Aorta (tissue), 5 donors: ENCODE measurements at regions not wholly inside any gene's neighbourhood (a gene's known extent, or its start where the extent isn't known, plus 50 kb on each side); places are given as distances from the start of the nearest gene placed in this dataset.

Experiments used
- ATAC-seq: fragments of 200-7000 bp; cut with Tn5 transposase; one replicate; pipeline ENCODE4 v1.9.1; 2022; ENCODE audit warnings: moderate library complexity; ENCODE audit not compliant: low FRiP score
- DNase-seq, 2 donors: peaks; one replicate each; pipeline ENCODE4 v3.0.0-alpha.2; 2020
- H3K27ac ChIP-seq, 2 donors: one replicate each; pipeline ENCODE4 v1.5.1; 2013; ENCODE audit warnings: low read length in 2 of 2, mild to moderate bottlenecking in 2 of 2, moderate library complexity in 2 of 2, control low read depth in 1 of 2, inconsistent platforms in 1 of 2, low read depth in 1 of 2
- H3K27me3 ChIP-seq, 2 donors: one replicate each; pipeline ENCODE4 v1.6.1; 2013; ENCODE audit warnings: control low read depth in 1 of 2, low read length in 1 of 2, mild to moderate bottlenecking in 1 of 2, moderate library complexity in 1 of 2; ENCODE audit not compliant: insufficient read depth in 2 of 2, control insufficient read depth in 1 of 2
- H3K36me3 ChIP-seq, 2 donors: one replicate each; pipeline ENCODE4 v1.6.1; 2013; ENCODE audit warnings: control low read depth in 1 of 2, low read length in 1 of 2, mild to moderate bottlenecking in 1 of 2; ENCODE audit not compliant: insufficient read depth in 2 of 2, control insufficient read depth in 1 of 2
- H3K4me1 ChIP-seq, 2 donors: one replicate each; pipeline ENCODE4 v1.6.1; 2013; ENCODE audit warnings: low read length in 2 of 2, control low read depth in 1 of 2, mild to moderate bottlenecking in 1 of 2, moderate library complexity in 1 of 2; ENCODE audit not compliant: insufficient read depth in 2 of 2, control insufficient read depth in 1 of 2
- H3K4me3 ChIP-seq, 2 donors: one replicate each; pipeline ENCODE4 v1.5.1; 2013; ENCODE audit warnings: low read length in 2 of 2, control low read depth in 1 of 2, mild to moderate bottlenecking in 1 of 2
- H3K9me3 ChIP-seq: one replicate; pipeline ENCODE4 v1.6.1; 2013; ENCODE audit warnings: mild to moderate bottlenecking, low read length; ENCODE audit not compliant: control insufficient read depth
- whole genome bisulfite sequencing, 2 donors: extraction: QIAGEN DNeasy Blood & Tissue Kit; methylation state at CpG; one replicate each; pipeline ENCODE4 v1.1.7; 2013; 5-methylcytosine and 5-hydroxymethylcytosine counted together
- intact Hi-C, 2 donors: fragments of 100-400 bp; cut with DNase I; formaldehyde crosslinking; loops; one replicate each; pipeline versions ENCODE4 v1.14.2 to v1.15.0; 2022
- donor health status: healthy with polysubstance abuse.
- donor health status: Bipolar disorder and iron deficiency.
- donor health status: DM: no; HTN: no; CAD: no.
- donor health status: DM: no; HTN: no; CAD: no.
- donor health status: DM: yes; HTN: yes; CAD: no.

GRCh38 chr12:58580095-58580494, 340.2 kb downstream of the LRIG3 start:
- no peak for DNase-seq
- no peak for ATAC-seq
- peaks cover under 1 to 9% of the 10 kb centered on the region in 2 donors for H3K4me1 ChIP-seq

GRCh38 chr12:58583529-58583928, 336.8 kb downstream of the LRIG3 start:
- no peak overlapping the region for H3K27ac ChIP-seq
- H3K4me3 ChIP-seq: no peak overlapping the region
- intact Hi-C loops: no loop called here
- H3K27me3 ChIP-seq: no peaks in the 10 kb centered on the region
- 71 to 76% methylated on average over 2 of the region's 2 CpGs for WGBS, 2 donors
- DNase-seq (no peak), ATAC-seq (peak; percentile 44)
- H3K36me3 ChIP-seq: no peaks in the 10 kb centered on the region
- peaks cover 2 to 9% of the 10 kb centered on the region in 2 donors for H3K4me1 ChIP-seq
- H3K9me3 ChIP-seq: no peaks in the 10 kb centered on the region

More at GRCh38 chr12:58580095-58580494, 340.2 kb downstream of the LRIG3 start:
- Histone ChIP-seq H3K27me3 (no peaks in the 10 kb centered on the region), H3K9me3 (no peaks in the 10 kb centered on the region), H3K36me3 (no peaks in the 10 kb centered on the region), H3K4me3 (no peak overlapping the region), H3K27ac (no peak overlapping the region)
- intact Hi-C loops: no loop called here
- WGBS, 2 donors: 94 to 98% methylated on average over 3 of the region's 3 CpGs

GRCh38 chr12:58583940-58584339, 336.4 kb downstream of the LRIG3 start:
- Histone ChIP-seq H3K36me3 (no peaks in the 10 kb centered on the region), H3K27me3 (no peaks in the 10 kb centered on the region), H3K4me3 (no peak overlapping the region), H3K9me3 (no peaks in the 10 kb centered on the region), H3K4me1 (peaks cover 2 to 9% of the 10 kb centered on the region in 2 donors), H3K27ac (peak overlapping the region in 1 of 2 donors; percentile 11)
- intact Hi-C loops: no loop called here
- DNase-seq (no peak), ATAC-seq (peak; percentile 26)
- 60 to 61% methylated on average over 1 of the region's 1 CpG for WGBS, 2 donors

GRCh38 chr12:58584880-58585279, 335.4 kb downstream of the LRIG3 start:
- DNase-seq (no peak), ATAC-seq (no peak)
- no peaks in the 10 kb centered on the region for H3K9me3 ChIP-seq
- 28% methylated on average over 2 of the region's 2 CpGs for WGBS, 2 donors
- no peaks in the 10 kb centered on the region for H3K27me3 ChIP-seq
- H3K4me3 ChIP-seq: no peak overlapping the region
- peaks cover 2 to 9% of the 10 kb centered on the region in 2 donors for H3K4me1 ChIP-seq
- H3K36me3 ChIP-seq: no peaks in the 10 kb centered on the region
- intact Hi-C loops: no loop called here
- no peak overlapping the region for H3K27ac ChIP-seq

- H3K4me3 ChIP-seq: no peak overlapping the region
- no peak overlapping the region for H3K27ac ChIP-seq
- peaks cover 2 to 9% of the 10 kb centered on the region in 2 donors for H3K4me1 ChIP-seq
- no peaks in the 10 kb centered on the region for H3K9me3 ChIP-seq
- DNase-seq (no peak), ATAC-seq (no peak)
- H3K36me3 ChIP-seq: no peaks in the 10 kb centered on the region
- no peaks in the 10 kb centered on the region for H3K27me3 ChIP-seq
- 54 to 69% methylated on average over 3 of the region's 3 CpGs for WGBS, 2 donors
- intact Hi-C loops: no loop called here
Observed at GRCh38 chr12:58586762-58587161, 333.5 kb downstream of the LRIG3 start.

- Histone ChIP-seq H3K4me3 (no peak overlapping the region), H3K27me3 (no peaks in the 10 kb centered on the region), H3K4me1 (peaks cover 2 to 9% of the 10 kb centered on the region in 2 donors), H3K9me3 (no peaks in the 10 kb centered on the region), H3K27ac (no peak overlapping the region), H3K36me3 (no peaks in the 10 kb centered on the region)
- intact Hi-C loops: no loop called here
- whole genome bisulfite sequencing, 2 donors: 67 to 81% methylated on average over 3 of the region's 3 CpGs
- DNase-seq (no peak), ATAC-seq (no peak)
Observed at GRCh38 chr12:58588770-58589169, 331.5 kb downstream of the LRIG3 start.

- intact Hi-C loops: no loop called here
- Histone ChIP-seq H3K36me3 (no peaks in the 10 kb centered on the region), H3K4me3 (no peak overlapping the region), H3K4me1 (no peaks in the 10 kb centered on the region), H3K27ac (no peak overlapping the region), H3K27me3 (no peaks in the 10 kb centered on the region), H3K9me3 (no peaks in the 10 kb centered on the region)
- WGBS, 2 donors: 41 to 42% methylated on average over 4 of the region's 4 CpGs
- ATAC-seq: no peak
- no peak for DNase-seq
Observed at GRCh38 chr12:58592475-58593207, 327.7 kb downstream of the LRIG3 start.

- WGBS, 2 donors: 88 to 89% methylated on average over 6 of the region's 6 CpGs
- no peaks in the 10 kb centered on the region for H3K4me1 ChIP-seq
- no peaks in the 10 kb centered on the region for H3K9me3 ChIP-seq
- ATAC-seq (no peak), DNase-seq (no peak)
- H3K4me3 ChIP-seq: no peak overlapping the region
- no peak overlapping the region for H3K27ac ChIP-seq
- H3K27me3 ChIP-seq: no peaks in the 10 kb centered on the region
- no peaks in the 10 kb centered on the region for H3K36me3 ChIP-seq
- intact Hi-C loops: no loop called here
Observed at GRCh38 chr12:58593557-58594304, 326.6 kb downstream of the LRIG3 start.

GRCh38 chr12:58596381-58596780, 323.9 kb downstream of the LRIG3 start:
- 73 to 81% methylated on average over 5 of the region's 5 CpGs for WGBS, 2 donors

More at GRCh38 chr12:58596381-58596780, 323.9 kb downstream of the LRIG3 start:
- no peak for ATAC-seq
- H3K9me3 ChIP-seq: no peaks in the 10 kb centered on the region
- H3K4me3 ChIP-seq: no peak overlapping the region
- no peaks in the 10 kb centered on the region for H3K36me3 ChIP-seq
- H3K4me1 ChIP-seq: no peaks in the 10 kb centered on the region
- DNase-seq: no peak
- H3K27me3 ChIP-seq: no peaks in the 10 kb centered on the region
- no peak overlapping the region for H3K27ac ChIP-seq
- intact Hi-C loops: no loop called here
